Ectodermal cell (in vitro differentiated cells): ENCODE measurements at regions not wholly inside any gene's neighbourhood (a gene's known extent, or its start where the extent isn't known, plus 50 kb on each side); places are given as distances from the start of the nearest gene placed in this dataset.
"Not testable (repeated sequence)": the region's sequence is repeated elsewhere in the genome, so short reads cannot be mapped to it uniquely, and the experiment has no call there.

Experiments used
- H3K27ac ChIP-seq: 2 replicates; pipeline ENCODE4 v1.7.0; 2013; ENCODE audit warnings: mild to moderate bottlenecking, low read depth, low read length; ENCODE audit not compliant: insufficient read depth, poor library complexity, severe bottlenecking
- H3K27me3 ChIP-seq: 2 replicates; pipeline ENCODE4 v1.7.0; 2013; ENCODE audit warnings: mild to moderate bottlenecking, low read length; ENCODE audit not compliant: insufficient read depth, control insufficient read depth, poor library complexity, severe bottlenecking
- H3K36me3 ChIP-seq: one replicate; pipeline ENCODE4 v1.7.0; 2013; ENCODE audit warnings: low read length; ENCODE audit not compliant: control insufficient read depth, insufficient read depth
- H3K4me1 ChIP-seq: one replicate; pipeline ENCODE4 v1.7.0; 2013; ENCODE audit warnings: low read length; ENCODE audit not compliant: control insufficient read depth, insufficient read depth
- H3K4me3 ChIP-seq: 2 replicates; pipeline ENCODE4 v1.7.0; 2013; ENCODE audit warnings: low read depth, low read length, control low read depth; ENCODE audit not compliant: insufficient read depth
- H3K9me3 ChIP-seq: 2 replicates; pipeline ENCODE4 v1.7.0; 2013; ENCODE audit warnings: mild to moderate bottlenecking, low read length, moderate library complexity; ENCODE audit not compliant: control insufficient read depth
- WGBS, 2 experiments: methylation state at CpG; one replicate each; pipeline ENCODE4 v1.1.7; 2013; ENCODE audit warnings: missing lambda C conversion rate in 2 of 2; 5-methylcytosine and 5-hydroxymethylcytosine counted together

DNA sequence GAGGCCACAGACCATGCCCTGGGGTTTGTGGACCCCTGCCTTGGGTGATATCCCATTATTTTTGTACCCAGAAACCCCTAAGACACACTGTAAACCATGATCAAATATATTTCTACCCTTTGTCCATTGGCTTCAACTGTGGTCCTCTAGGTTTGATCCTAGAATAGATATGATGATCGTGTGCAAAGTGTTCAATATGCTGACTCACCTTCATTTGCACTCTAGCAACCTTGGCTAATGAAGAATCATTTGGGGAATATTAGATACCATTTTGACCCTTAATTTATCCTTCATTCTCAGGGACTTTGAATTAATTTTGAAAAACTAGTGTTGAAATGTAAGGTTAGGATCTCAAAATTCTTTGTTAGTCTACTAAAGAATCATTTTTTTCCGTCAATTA is 73.1 kb upstream of the RAP1B start:
- H3K4me1 ChIP-seq: no peaks in the 10 kb centered on the region
- no peaks in the 10 kb centered on the region for H3K9me3 ChIP-seq
- H3K4me3 ChIP-seq: no peak overlapping the region
- no peak overlapping the region for H3K27ac ChIP-seq
- WGBS, 2 experiments: 89 to 91% methylated on average over 2 of the region's 2 CpGs
- H3K27me3 ChIP-seq: no peaks in the 10 kb centered on the region
- H3K36me3 ChIP-seq: no peaks in the 10 kb centered on the region

DNA sequence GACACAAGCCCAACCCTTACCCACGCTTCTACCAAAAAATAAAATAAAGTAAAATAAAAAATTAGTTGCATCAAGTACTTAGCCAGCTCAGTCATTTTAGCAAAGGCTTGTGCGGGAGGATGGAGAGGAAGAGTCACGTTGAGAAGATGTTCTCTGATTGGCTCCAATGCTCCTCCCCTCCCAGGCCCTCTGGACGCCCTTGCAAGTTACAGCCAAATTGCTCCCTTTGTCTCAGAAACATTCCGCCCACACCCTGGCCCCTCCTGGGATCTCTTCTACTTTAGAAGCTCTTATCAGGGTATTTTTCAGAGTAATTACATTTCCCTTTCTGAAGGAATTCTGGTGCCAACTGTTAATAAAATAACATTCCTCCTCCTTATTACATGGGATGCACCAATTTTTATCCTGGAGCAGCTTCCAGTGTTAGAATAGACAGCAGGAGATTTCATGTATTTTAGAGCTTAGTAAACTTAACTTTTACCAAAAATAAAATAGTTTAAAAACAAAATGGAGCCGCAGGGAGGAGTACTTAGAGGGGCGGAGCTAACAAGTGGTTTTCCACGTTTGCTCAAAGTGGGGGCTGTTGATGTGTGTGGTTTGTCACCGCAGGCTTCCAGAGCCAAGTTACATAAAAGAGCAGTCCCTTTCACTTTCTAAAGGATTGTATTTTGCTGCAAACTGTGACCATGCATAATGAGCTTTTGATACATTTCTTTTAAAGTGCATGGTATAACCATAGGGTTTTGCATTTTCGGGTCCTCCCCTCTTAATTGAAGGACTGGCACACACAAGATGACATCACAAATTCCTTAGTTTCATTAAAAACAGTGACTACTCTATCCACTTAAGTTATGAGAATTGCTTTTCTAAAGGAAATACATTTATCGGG is 71.7 kb upstream of the RAP1B start:
- Histone ChIP-seq H3K9me3 (no peaks in the 10 kb centered on the region), H3K4me1 (no peaks in the 10 kb centered on the region), H3K4me3 (no peak overlapping the region), H3K27ac (peak overlapping the region; percentile 45), H3K27me3 (no peaks in the 10 kb centered on the region), H3K36me3 (no peaks in the 10 kb centered on the region)
- 28 to 33% methylated on average over 10 of the region's 11 CpGs for WGBS, 2 experiments

DNA sequence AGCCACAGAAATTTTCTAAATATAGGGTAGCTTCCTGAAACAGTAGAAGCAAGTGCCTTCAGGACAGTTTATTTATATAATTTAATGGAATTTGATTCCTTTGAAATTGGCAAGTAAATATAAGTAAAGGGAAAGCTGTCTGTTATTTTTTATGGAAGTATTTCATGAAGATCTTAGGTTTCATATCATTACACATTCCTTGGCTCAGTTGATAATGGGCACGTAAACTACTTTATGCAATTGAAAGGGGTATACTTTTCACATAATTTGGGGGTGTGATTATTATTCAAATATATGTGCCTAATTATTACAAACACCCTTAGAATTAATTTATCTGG is 71.1 kb upstream of the RAP1B start:
- no peaks in the 10 kb centered on the region for H3K36me3 ChIP-seq
- H3K4me1 ChIP-seq: no peaks in the 10 kb centered on the region
- no peaks in the 10 kb centered on the region for H3K9me3 ChIP-seq
- no peak overlapping the region for H3K27ac ChIP-seq
- H3K4me3 ChIP-seq: no peak overlapping the region
- WGBS, 2 experiments: 100% methylated on average over 1 of the region's 1 CpG; no CpG with 5 or more reads in 1 of the 2 experiments
- no peaks in the 10 kb centered on the region for H3K27me3 ChIP-seq

DNA sequence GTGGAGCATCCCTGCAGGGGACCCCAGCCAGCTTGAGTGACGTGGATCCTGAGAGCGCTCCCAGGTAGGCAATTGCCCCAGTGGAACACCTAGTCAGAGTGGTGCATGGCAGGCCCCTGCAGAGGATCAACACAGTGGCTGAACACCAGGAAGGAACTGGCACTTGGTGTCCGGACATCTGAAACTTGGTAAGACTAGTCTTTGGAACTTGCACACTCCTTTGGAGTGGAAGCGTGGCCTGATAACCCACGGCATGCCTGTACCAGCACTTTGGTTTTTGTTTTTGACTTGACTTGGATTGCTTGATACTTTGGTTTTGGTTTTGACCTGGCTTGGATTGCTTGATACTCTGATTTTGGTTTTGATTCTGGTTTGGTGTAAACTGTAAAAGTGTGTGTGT is 69.9 kb upstream of the RAP1B start:
- WGBS, 2 experiments: 96 to 97% methylated on average over 5 of the region's 5 CpGs
- H3K36me3 ChIP-seq, H3K4me3 ChIP-seq, H3K9me3 ChIP-seq, H3K4me1 ChIP-seq, H3K27ac ChIP-seq, H3K27me3 ChIP-seq: not testable (repeated sequence)

DNA sequence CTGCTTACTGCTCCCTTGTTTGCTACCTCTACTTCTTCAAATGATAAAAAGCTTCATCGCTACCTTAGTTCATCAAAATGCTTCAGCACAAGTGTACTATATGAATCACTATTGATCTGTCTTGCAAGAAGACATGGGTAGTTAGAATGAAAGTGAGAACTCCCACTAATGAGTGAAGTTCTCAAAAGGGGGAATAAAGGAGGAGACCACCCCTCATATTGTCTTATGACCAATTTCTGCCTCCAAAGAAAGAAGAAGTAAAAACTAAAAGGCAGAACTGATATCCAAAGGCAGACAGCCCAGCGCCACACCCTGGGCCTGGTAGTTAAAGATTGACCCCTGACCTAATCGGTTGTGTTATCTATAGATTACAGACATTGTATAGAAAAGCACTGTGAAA is 63.4 kb upstream of the RAP1B start:
- not testable (repeated sequence) for H3K27me3 ChIP-seq, H3K4me3 ChIP-seq
- WGBS, 2 experiments: 97 to 100% methylated on average over 2 of the region's 3 CpGs

DNA sequence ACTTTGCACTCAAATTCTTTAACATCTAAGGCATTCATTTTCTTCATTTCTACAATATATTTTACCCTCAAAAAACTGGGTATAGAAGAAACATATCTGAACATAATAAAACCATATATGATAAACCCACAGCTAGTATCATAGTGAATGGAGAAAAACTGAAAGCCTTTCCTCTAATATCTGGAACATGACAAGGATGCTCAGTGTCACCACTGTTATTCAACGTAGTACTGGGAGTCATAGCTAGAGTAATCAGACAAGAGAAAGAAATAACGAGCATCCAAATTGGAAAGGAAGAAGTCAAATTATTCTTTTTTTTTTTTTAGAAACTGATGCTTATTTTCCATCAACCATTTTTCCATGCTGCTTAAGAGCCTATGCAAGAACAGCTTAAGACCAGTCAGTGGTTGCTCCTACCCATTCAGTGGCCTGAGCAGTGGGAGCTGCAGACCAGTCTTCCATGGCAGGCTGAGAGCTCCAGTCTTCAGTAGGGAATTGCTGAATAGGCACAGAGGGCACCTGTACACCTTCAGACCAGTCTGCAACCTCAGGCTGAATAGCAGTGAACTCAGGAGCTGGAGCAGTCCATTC is 58.0 kb upstream of the RAP1B start:
- H3K27ac ChIP-seq, H3K9me3 ChIP-seq, H3K4me3 ChIP-seq, H3K4me1 ChIP-seq, H3K27me3 ChIP-seq, H3K36me3 ChIP-seq: not testable (repeated sequence)
- 94 to 96% methylated on average over 2 of the region's 2 CpGs for WGBS, 2 experiments

More for the DNA sequence above, 63.4 kb upstream of the RAP1B start:
- H3K27ac ChIP-seq, H3K36me3 ChIP-seq, H3K4me1 ChIP-seq, H3K9me3 ChIP-seq: not testable (repeated sequence)

DNA sequence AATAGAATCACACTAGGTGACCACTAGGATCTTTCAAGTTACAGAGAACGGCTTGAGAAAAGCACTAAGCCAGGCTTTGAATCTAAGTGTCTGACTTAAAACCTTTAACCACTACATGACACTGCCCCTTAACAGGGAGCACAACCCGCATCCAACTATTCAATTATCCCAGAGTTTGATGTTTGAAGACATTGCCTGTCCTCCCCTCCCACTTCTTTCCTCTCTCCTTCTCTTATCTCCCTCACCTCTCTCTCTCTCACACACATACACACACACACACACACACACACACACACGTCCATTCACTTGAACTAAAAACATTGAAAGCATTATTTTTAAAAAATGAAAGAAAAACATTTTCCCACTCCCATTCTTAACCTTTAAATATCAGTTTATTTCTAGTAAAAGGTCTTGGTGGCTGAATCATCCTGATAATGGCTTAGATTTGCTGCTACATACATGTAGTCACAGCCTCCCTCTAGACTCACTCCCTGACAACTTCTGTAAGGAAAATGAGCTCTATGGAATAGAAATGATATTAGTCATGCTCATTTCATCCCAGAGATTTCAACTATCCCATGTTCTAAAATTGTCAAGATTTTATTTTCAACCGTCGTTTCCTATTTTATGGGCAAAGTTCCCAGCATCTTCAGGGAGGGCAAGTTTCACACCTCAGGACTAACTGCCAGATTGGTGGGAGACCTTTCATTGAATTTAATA is 53.5 kb upstream of the RAP1B start:
- Histone ChIP-seq H3K4me1 (peaks cover 6% of the 10 kb centered on the region), H3K27ac (no peak overlapping the region), H3K36me3 (no peaks in the 10 kb centered on the region), H3K9me3 (no peaks in the 10 kb centered on the region), H3K27me3 (no peaks in the 10 kb centered on the region), H3K4me3 (no peak overlapping the region)
- 56 to 61% methylated on average over 5 of the region's 5 CpGs for WGBS, 2 experiments

DNA sequence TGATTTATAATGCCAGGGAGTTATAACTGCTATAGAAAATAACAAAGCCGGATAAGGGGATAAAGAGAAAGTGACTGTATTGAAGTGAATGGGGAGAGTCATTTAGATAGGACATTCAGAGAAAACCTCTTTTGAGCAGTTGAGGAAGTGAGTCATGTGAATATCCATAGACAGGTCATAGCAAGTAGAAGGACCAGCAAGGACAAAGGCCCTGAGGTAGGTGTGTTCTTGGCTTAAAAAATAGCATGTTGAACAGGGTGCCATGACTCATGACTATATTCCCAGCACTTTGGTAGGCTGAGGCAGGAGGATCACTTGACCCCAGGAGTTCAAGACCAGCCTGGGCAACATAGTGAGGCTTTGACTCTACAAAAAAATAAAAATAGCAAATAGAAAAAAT is 51.5 kb upstream of the RAP1B start:
- 92 to 95% methylated on average over 1 of the region's 1 CpG for WGBS, 2 experiments
- no peaks in the 10 kb centered on the region for H3K36me3 ChIP-seq

DNA sequence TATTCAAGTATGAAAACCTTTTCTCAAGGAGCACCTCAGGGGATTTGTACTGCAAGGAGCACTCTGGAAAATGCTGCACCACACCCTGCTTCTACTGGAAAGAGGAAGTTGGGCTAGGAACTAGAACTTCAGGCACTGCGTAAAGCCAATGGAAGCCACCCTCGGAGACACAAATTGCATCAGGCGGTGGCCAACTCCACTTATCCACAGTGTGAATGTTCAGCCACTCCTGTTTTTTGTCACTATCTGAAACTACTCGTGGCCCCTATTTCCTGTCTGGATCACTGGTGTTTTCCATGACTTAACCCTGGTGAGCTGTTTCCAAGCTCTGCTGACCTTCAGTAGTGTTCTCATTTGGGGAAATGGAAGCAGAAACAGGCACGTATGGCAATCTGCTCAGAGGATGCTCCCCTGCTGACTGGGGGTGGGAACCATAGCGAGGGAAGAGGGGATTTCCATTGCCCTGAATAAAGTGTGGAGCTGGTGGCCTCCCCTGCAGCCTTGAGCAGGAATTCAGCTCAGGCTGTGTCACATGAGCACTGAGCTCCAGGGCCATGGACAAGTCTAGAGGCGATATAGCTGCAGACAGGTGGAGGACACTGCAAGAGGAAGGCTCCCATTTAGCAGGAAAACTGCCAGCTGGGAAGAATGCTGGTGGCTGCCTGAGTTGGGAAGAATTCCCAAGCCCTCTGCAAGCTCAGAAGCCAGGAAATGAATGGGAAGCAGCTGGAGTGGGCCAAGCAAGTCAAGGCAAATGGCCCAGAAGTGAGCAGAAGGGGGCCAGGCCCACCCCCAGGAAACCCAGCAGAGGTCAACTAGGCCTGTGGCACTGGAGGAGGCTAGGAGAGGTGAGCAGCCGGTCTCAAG is 50.5 kb upstream of the RAP1B start:
- Histone ChIP-seq H3K4me1 (peaks cover 6% of the 10 kb centered on the region), H3K4me3 (no peak overlapping the region), H3K27ac (no peak overlapping the region), H3K27me3 (no peaks in the 10 kb centered on the region), H3K9me3 (no peaks in the 10 kb centered on the region), H3K36me3 (no peaks in the 10 kb centered on the region)
- WGBS, 2 experiments: 65 to 72% methylated on average over 8 of the region's 8 CpGs

More for the DNA sequence above, 51.5 kb upstream of the RAP1B start:
- Histone ChIP-seq H3K4me1 (peaks cover 6% of the 10 kb centered on the region), H3K27me3 (no peaks in the 10 kb centered on the region), H3K4me3 (no peak overlapping the region), H3K9me3 (no peaks in the 10 kb centered on the region), H3K27ac (no peak overlapping the region)
